ENCODE measurements at regions not wholly inside any gene's neighbourhood (a gene's known extent, or its start where the extent isn't known, plus 50 kb on each side); places are given as distances from the start of the nearest gene placed in this dataset.

- DNase-seq: no peak
Observed at GRCh38 chr10:2949221-2949947, 118.0 kb upstream of the PFKP start.

- peak in 1 of 5 experiments; percentile 92 for DNase-seq
Observed at GRCh38 chr10:2948127-2948854, 119.1 kb upstream of the PFKP start.

- DNase-seq: no peak
Observed at GRCh38 chr10:2944788-2945187, 122.6 kb upstream of the PFKP start.

- DNase-seq: no peak
Observed at GRCh38 chr10:2943932-2944614, 123.3 kb upstream of the PFKP start.

GRCh38 chr10:2942938-2943337, 124.4 kb upstream of the PFKP start:
- DNase-seq: no peak

DNA sequence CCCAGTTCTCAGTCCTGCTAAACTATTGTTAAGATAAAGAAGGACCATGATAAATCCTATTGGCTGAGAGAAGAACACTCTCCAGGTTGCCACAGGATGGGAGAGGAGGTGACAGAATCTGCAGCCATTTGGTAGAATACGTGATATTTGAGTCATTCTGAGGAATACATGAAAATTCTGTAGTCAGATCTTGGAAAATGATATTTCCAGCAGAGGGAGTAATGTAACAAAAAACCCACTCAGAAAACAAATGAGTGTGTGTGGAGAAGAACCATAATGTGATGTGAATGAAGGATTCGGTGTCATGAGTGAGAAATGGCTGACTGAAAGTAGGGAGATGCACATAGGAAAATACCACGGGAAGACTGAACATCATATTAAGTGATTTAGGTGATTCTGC, 128.5 kb upstream of the PFKP start:
- peak in 1 of 5 experiments; percentile 18 for DNase-seq

DNA sequence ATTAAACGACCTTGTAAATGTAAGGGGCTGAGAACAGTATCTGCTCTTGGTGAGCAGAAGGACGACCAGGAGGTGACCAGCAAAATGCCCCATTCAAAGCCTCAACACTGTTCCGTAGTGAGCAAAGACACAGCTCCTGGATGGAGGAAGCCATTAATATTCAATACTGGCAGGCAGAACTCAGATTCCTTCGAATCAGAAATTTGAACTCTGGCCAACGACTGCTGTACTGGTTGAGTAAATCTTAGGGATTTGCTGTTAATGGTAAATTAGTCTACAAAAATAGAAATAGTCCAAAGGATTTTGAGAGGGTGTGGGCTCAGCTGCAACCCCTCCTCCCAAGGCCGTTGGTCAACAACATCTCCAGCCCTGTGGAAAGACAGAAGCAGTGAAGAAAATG, 130.5 kb upstream of the PFKP start:
- DNase-seq: no peak

DNA sequence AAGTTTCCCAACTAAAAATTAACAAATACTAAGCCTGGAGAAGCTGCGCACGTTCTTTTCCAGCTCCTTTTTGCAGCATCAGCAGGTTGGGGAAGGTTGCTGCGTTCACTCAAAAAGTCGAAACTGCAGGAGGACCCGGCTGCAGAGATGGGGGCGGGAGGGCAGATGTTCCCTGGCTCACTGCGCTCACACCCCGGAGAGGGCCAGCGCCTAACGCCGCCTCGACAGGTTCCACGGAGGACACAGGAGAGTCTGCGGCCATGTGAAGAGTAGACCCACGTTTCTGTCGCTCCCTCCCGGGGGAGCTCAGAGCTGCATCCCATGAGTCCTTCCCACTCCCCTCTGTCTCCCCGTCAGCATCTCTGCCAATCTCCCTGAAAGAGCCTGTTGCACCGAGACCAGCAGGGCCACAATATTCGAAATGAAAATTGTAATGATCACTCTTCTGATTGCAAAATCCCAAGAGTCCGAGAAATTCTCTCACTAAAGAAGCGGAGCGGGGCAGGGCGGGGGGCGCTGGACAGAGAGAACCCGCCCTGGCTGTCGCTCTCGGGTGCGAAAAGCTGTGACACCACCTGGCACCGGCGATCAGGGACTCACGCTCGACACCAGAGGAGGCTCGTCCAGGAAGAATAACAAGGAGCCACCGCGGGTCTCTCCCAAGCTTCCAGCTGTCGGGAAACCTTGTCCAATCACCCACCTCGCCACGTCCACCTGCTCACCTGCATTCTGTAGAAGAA, 131.5 kb upstream of the PFKP start:
- no peak for DNase-seq

DNA sequence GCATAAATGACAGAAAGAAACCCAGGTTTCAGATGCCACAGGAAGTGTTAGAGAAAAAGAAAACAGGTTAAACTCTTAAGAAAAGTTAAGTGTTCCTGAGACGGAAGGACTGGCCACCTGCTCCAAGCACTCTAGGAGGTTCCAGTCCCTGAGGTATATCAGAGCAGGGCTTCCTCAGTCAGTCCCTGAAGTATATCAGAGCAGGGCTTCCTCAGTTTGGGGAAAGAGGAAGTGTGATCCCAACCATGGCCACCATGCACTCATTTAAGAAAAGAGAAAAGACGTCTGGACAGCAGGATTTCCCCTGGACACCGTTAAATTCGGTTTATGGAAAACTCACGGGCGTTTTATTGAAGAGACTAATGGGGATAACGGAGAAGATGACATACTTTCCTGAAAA, 133.4 kb upstream of the PFKP start:
- DNase-seq: no peak

DNA sequence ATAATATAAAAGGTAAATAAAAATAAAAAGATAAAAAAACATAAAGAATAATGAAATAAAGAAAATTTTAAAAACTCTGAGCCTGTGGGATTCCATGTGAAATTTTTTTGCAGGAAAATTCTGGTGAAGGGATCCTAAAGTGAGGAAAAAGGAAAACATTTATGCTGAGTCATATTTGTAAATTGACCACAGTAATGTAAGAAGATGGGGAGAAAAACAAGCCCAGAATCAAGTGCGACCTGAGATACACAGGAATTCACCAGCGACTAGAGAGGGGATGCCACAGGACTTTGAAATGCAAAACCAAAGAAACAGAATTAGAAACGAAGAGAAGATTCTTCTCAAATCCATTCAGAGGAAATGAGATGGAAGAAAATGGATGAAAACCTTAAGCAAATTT, 133.8 kb upstream of the PFKP start:
- no peak for DNase-seq

DNA sequence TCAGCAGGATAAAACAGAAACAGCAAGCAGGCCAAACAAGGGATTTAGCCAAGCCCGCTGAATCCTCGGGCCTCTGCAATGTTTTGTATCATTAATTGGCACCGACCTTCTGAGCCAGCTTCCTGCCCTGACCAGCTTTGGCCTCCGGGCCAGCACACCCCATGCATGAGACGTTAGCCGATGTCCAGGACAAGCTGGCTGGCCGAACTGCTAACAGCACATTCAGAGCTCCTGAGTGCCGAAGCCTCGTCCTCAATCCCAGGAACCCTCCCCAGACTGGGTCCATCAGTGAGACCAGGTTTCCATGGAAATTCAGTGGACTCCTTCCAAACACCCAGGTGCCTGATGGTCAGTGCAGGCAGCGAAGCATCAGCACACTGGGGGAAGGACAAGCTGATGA, 134.3 kb upstream of the PFKP start:
- no peak for DNase-seq

DNA sequence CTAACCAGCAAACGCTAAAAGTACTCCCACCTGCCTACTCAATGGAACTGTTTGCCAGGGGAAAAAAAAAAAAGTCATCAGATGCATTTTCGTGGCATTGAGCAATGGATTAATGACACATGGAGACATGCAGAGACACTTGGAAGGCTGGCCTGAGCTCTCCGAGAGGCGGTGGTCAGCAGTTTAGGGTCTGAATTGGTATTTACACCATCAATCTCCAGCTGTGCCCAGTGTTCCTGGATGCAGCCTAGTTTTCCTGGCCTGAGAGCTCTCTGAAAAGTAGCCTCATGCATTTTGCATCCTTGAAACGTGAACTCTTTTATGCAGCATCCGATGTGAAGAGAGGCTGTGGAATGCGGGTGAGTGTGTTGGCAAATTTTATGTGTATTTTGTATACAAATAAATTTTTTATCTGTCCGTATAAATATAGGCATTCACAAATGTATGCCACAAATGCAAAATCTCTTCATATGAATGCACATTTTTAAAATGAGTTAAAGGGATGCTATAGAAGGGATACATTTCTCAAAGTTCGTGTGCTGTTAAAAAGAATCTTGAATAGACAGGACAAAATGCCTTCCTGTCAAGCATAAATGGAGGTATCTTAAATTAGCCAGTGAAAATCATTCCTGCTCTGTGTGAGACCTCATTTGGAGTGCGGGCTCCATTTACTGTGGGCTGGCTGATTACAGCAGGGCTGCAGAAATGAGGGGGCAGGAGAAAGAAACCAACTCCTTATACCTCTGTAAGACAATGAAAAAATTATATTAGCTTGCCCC, 137.7 kb upstream of the PFKP start:
- no peak for DNase-seq

- peak in 3 of 5 experiments; percentile 16 to 80 (median 47) for DNase-seq
Observed at GRCh38 chr10:2927958-2928840, 139.1 kb upstream of the PFKP start.

- DNase-seq: no peak
Observed at GRCh38 chr10:2926918-2927660, 140.3 kb upstream of the PFKP start.

DNA sequence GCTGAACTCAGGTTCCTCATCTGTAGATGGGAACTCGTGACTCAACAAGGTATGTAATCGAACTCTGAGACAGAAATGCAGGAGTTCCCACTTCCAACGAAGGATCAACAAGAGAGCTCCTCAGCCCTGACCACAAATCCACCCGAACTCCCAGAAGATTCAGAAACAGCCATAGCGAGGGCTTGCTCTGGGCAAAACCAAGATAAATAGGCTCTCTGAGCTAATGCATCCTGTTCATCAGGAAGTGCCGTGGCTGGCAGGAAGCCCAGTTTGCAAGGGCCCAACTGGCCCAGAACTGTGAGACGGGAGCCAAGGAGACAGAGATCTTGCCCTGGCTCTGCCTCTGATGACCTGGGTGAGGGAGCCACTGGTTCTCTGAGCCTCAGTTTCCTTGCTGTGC, 141.7 kb upstream of the PFKP start:
- peak in 1 of 5 experiments; percentile 22 for DNase-seq

DNA sequence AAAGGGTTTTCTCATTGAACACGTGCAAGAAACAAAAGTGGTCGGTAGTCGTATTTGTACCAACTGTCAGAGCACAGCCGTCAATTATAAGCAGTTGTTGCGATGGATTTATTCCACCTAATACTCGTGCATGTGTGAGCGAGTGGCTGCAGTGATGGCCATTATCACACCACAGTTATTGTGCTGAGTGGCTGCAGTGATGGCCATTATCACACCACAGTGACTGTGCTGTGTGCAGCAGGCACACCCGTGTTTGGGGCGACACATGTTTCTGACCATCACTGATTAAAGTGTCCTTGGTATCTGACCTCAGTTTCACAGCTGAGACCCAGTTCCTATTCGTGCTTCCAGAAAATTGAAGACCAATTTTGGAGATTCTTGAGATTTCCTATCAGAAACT, 142.9 kb upstream of the PFKP start:
- no peak for DNase-seq

DNA sequence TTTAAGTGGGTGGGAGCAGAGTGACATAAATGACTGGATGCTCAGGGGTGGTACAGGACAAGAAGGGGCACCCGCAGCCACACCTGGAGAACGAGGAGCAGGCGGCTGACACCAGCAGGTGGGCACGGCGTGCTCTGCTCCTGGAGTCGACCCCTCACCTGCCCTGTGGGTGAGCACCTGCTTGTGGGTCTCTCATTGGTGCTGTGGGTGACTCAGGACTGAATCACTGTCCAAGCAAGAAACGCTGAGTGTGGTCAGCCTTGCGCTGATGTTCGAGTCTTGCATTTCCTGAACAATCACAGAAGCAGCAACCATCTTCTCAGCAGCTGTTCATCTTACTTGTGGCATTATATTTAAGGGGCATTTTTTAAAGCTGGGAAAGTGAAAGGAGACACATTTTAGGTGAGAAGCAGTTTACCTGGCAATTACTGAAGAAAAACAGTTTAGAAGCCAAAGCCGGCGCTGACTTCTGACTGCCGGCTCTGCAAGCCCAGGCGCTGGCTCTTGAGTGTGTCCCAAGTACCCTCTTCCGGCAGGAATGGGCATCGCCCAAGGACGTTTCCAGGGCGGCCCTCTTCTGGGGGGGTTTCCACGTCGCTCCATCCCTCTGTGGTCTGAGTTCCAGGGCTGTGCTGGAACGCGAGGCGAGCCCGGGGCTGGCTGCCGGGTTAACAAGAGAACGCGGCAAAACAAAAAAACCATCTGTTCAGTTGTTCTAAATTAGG, 145.2 kb upstream of the PFKP start:
- DNase-seq: no peak

GRCh38 chr10:2920637-2921036, 146.7 kb upstream of the PFKP start:
- DNase-seq: no peak

GRCh38 chr10:2920168-2920567, 147.2 kb upstream of the PFKP start:
- DNase-seq: no peak

DNA sequence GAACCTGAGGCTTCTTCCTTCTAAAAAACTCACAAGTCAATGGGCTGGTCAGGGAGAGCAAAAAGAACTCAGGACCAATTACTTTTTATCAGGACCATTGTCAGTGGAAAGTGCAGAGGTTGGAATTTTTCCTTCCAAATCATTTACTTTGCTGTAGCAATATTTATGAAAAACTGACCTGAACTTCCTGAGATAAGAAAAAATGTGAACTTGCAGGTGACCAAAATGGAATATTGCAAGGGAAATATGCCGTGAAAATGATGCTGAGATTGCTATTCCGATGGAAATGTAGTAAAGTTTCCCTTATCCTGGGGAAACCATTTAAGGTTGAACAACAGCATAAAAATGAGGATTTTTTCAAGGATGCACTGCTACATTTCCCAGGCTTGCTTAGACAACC, 148.3 kb upstream of the PFKP start:
- no peak for DNase-seq
